Memory B cell (primary cell): ENCODE measurements at regions not wholly inside any gene's neighbourhood (a gene's known extent, or its start where the extent isn't known, plus 50 kb on each side); places are given as distances from the start of the nearest gene placed in this dataset.

Source experiments
- ATAC-seq: fragments of 150-1000 bp; cut with Tn5 transposase; 2 replicates; pipeline ENCODE4 v1.10.0; 2021; ENCODE audit warnings: low read depth, mild to moderate bottlenecking, moderate library complexity
- DNase-seq, 2 donors: peaks; one replicate each; pipeline ENCODE4 v3.0.0; 2022; ENCODE audit warnings: low spot score in 2 of 2
- H3K27ac Mint-ChIP-seq: one replicate; pipeline ENCODE4 v1.8.0; 2022; ENCODE audit warnings: mild to moderate bottlenecking, moderate library complexity, mixed read lengths
- H3K27me3 Mint-ChIP-seq: one replicate; pipeline ENCODE4 v1.8.0; 2022; ENCODE audit warnings: mixed read lengths
- H3K36me3 Mint-ChIP-seq: one replicate; pipeline ENCODE4 v1.8.0; 2022; ENCODE audit warnings: mild to moderate bottlenecking, mixed read lengths
- H3K4me1 Mint-ChIP-seq: one replicate; pipeline ENCODE4 v1.8.0; 2022; ENCODE audit warnings: mixed read lengths
- H3K4me3 Mint-ChIP-seq: one replicate; pipeline ENCODE4 v1.8.0; 2022; ENCODE audit warnings: mild to moderate bottlenecking, moderate library complexity, mixed read lengths
- H3K9me3 Mint-ChIP-seq: one replicate; pipeline ENCODE4 v1.8.0; 2022; ENCODE audit warnings: mixed read lengths

GRCh38 chr4:129602447-129602846 is 506.5 kb downstream of the C4orf33 start:
- no peaks in the 10 kb centered on the region for H3K36me3 Mint-ChIP-seq
- no peak for ATAC-seq
- no peaks in the 10 kb centered on the region for H3K9me3 Mint-ChIP-seq
- DNase-seq = no peak
- no peaks in the 10 kb centered on the region for H3K27me3 Mint-ChIP-seq
- no peak overlapping the region for H3K4me3 Mint-ChIP-seq
- no peak overlapping the region for H3K27ac Mint-ChIP-seq
- H3K4me1 Mint-ChIP-seq = no peaks in the 10 kb centered on the region

DNA sequence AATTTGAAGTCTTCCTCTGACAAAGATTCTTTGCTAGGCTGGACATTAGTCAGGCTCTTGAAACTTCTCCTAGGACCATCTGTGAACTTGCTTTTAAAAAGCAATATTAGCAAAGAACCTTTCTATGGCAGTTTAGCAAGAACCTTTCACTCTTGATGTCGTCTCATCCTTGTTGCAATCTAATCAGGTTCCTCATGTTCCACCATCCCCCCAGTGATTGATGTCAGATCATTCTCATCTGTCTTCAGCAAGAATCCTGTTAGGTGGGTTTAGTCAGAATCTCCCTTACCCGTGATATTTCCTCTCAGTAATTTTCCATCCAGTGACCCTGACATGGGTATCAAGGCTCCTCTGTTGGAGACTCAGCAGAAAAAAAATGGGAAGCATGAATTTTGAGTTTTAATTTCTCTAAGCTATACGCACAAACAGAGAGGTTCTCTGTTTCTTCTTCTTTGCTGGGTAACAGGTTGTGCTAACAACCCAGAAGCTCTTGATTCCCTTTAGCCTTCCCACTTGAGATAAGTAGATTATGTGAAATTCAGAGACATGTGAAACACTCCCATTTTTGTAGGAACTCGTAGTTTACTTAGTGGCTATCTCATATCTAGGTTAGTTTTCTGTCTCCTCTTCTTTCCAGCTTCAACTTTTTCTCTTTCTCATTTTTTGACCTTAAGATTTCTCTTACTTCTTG is 507.4 kb downstream of the C4orf33 start:
- no peak for DNase-seq
- H3K27ac Mint-ChIP-seq = no peak overlapping the region

DNA sequence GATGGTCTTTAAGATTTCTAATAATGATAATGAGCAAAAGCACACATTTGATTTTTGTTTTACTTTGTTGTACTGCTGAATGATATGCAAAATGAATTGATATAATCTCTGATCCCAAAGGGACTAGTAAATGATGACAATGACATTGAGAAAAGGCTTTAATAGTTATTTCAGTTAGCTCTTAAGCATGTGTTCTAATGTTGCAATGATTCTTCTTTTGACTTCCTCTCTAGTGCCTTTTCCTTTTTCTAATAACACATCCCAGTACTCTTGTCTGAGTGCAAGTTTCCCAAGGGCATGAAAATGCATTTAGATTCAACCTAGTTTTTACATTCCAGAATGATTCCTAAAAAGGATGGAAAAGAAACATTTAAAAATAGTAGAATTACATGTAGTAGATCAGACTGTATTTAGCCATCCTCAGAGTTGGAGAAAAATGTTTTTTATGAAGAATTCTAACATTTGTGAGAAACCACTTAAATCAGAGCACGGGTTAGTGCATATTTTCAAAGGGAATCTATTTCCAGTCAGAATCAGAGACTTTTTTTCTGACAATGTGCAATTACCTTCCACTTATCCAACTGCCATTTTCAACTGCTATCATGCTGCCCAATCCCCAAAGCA is 508.8 kb downstream of the C4orf33 start:
- Mint-ChIP-seq H3K27me3 (no peaks in the 10 kb centered on the region), H3K4me1 (no peaks in the 10 kb centered on the region), H3K27ac (no peak overlapping the region), H3K4me3 (no peak overlapping the region), H3K9me3 (no peaks in the 10 kb centered on the region), H3K36me3 (no peaks in the 10 kb centered on the region)
- DNase-seq (no peak), ATAC-seq (no peak)

More for the DNA sequence above, 507.4 kb downstream of the C4orf33 start:
- ATAC-seq = no peak
- H3K27me3 Mint-ChIP-seq = no peaks in the 10 kb centered on the region
- H3K9me3 Mint-ChIP-seq = no peaks in the 10 kb centered on the region
- no peak overlapping the region for H3K4me3 Mint-ChIP-seq
- no peaks in the 10 kb centered on the region for H3K36me3 Mint-ChIP-seq
- H3K4me1 Mint-ChIP-seq = no peaks in the 10 kb centered on the region

GRCh38 chr4:129614611-129615010 is 518.7 kb downstream of the C4orf33 start:
- Mint-ChIP-seq H3K9me3 (no peaks in the 10 kb centered on the region), H3K4me1 (no peaks in the 10 kb centered on the region), H3K36me3 (no peaks in the 10 kb centered on the region), H3K27ac (no peak overlapping the region), H3K27me3 (no peaks in the 10 kb centered on the region), H3K4me3 (no peak overlapping the region)
- no peak for ATAC-seq
- DNase-seq = no peak

GRCh38 chr4:129622566-129622965 is 526.6 kb downstream of the C4orf33 start:
- Mint-ChIP-seq H3K9me3 (peaks cover 3% of the 10 kb centered on the region), H3K4me3 (no peak overlapping the region), H3K27ac (no peak overlapping the region), H3K27me3 (no peaks in the 10 kb centered on the region), H3K36me3 (no peaks in the 10 kb centered on the region), H3K4me1 (no peaks in the 10 kb centered on the region)
- ATAC-seq (no peak), DNase-seq (no peak)

DNA sequence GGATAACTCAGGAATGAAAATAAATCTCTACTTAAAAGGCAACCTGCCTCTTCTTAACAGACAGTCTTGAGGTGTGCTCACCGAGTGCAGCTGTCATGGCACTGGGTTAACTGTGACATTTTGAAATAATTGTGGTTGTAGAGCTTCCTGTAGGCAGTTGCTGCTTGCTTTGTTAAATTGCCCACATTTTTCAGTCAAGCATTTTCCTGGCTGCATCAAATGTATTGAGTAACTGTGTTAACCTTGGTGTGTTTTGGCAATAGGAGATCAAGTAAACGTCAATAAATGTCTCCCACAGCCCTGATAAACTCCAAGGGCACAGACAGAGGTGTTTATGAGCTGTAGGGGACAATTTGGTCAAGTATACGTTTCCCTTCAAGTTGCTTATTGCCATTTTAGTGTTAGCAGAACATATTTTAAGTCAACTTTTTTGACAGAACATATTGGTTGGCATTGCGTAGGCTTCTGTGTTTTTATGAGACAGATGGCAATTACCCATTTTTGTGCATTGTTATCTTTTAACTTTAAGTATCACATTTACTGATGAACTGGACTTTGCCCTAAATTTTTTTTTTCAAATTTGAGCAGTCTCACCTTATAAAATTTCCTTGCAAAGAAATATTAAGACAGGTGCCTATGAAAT is 527.4 kb downstream of the C4orf33 start:
- Mint-ChIP-seq H3K9me3 (peaks cover 3% of the 10 kb centered on the region), H3K27ac (no peak overlapping the region), H3K4me3 (no peak overlapping the region), H3K27me3 (no peaks in the 10 kb centered on the region), H3K4me1 (no peaks in the 10 kb centered on the region), H3K36me3 (no peaks in the 10 kb centered on the region)
- ATAC-seq (no peak), DNase-seq (no peak)

DNA sequence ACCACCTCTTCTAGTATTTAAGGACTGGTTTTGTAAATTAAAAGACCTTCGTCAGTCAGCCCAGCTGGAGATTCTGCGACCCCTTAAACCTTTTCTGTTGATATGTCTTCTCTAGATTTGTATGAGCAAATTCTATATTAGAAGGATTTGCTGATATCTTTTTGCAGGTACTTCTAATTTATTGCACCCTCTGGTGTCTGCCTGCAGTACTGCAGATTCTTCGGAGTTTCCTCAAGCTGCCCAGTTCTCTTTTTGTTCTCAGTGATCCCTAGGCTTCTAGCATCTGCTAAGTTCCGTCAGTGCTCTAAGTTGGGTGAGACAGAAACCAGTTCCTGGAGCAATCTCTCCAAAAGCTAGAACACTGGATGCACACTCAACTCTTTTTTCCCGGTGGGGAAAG is 545.2 kb downstream of the C4orf33 start:
- no peaks in the 10 kb centered on the region for H3K4me1 Mint-ChIP-seq
- DNase-seq (peak; percentile 18 to 25), ATAC-seq (no peak)
- no peaks in the 10 kb centered on the region for H3K27me3 Mint-ChIP-seq
- no peaks in the 10 kb centered on the region for H3K36me3 Mint-ChIP-seq
- no peak overlapping the region for H3K4me3 Mint-ChIP-seq
- no peaks in the 10 kb centered on the region for H3K9me3 Mint-ChIP-seq
- H3K27ac Mint-ChIP-seq = no peak overlapping the region

GRCh38 chr4:129645461-129645860 is 549.5 kb downstream of the C4orf33 start:
- H3K4me1 Mint-ChIP-seq = no peaks in the 10 kb centered on the region
- H3K4me3 Mint-ChIP-seq = no peak overlapping the region
- ATAC-seq (no peak), DNase-seq (no peak)
- H3K27me3 Mint-ChIP-seq = no peaks in the 10 kb centered on the region
- H3K27ac Mint-ChIP-seq = no peak overlapping the region
- no peaks in the 10 kb centered on the region for H3K9me3 Mint-ChIP-seq
- H3K36me3 Mint-ChIP-seq = no peaks in the 10 kb centered on the region

- DNase-seq (no peak), ATAC-seq (no peak)
- Mint-ChIP-seq H3K36me3 (no peaks in the 10 kb centered on the region), H3K4me3 (no peak overlapping the region), H3K9me3 (peaks cover 1% of the 10 kb centered on the region), H3K4me1 (no peaks in the 10 kb centered on the region), H3K27ac (no peak overlapping the region), H3K27me3 (no peaks in the 10 kb centered on the region)
These were observed 572.1 kb downstream of the C4orf33 start for GRCh38 chr4:129668092-129668491.

DNA sequence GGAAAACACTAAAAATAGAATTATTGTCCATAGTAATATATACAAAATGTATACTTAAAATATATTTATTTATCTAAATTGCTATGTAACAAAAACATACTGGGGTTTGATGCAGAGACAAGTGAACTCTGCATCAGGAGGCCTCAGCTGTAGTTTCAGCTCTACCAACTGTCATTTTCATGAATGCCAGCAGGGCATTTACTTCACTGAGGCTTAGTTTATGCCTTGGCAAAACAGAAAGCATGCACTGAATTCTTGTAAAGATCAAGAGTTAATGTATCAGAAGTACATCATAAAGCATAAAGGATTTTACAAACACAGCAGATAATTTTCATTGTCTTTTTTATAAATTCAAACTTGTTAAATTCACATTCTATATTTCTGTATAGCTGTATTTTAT is 577.0 kb downstream of the C4orf33 start:
- Mint-ChIP-seq H3K9me3 (peaks cover 5% of the 10 kb centered on the region), H3K27ac (no peak overlapping the region), H3K36me3 (no peaks in the 10 kb centered on the region), H3K4me1 (no peaks in the 10 kb centered on the region), H3K4me3 (no peak overlapping the region), H3K27me3 (no peaks in the 10 kb centered on the region)
- ATAC-seq = no peak
- DNase-seq = no peak

- ATAC-seq (no peak), DNase-seq (no peak)
- Mint-ChIP-seq H3K27ac (no peak overlapping the region), H3K4me3 (no peak overlapping the region), H3K4me1 (no peaks in the 10 kb centered on the region), H3K27me3 (no peaks in the 10 kb centered on the region), H3K36me3 (no peaks in the 10 kb centered on the region), H3K9me3 (peaks cover 5% of the 10 kb centered on the region)
These were observed 579.1 kb downstream of the C4orf33 start for GRCh38 chr4:129675036-129675435.

DNA sequence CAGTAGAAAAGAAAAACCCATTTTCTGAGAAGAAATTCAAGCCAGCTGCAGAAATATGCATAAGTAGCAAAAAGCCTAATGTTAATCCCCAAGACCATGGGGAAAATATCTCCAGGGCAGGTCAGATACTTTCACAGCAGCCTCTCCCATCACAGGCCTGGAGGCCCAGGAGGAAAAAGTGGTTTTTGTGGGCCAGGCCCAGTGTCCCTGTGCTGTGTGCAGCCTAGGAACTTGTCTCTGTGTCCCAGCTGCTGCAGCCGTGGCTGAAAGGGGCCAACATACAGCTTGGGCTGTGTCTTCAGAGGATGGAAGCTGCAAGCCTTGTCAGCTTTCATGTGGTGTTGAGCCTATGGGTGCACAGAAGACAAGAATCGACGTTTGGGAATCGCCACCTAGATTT is 581.0 kb downstream of the C4orf33 start:
- no peak overlapping the region for H3K4me3 Mint-ChIP-seq
- ATAC-seq = no peak
- DNase-seq = no peak
- H3K36me3 Mint-ChIP-seq = no peaks in the 10 kb centered on the region
- H3K4me1 Mint-ChIP-seq = no peaks in the 10 kb centered on the region
- no peaks in the 10 kb centered on the region for H3K27me3 Mint-ChIP-seq
- peaks cover 4% of the 10 kb centered on the region for H3K9me3 Mint-ChIP-seq
- H3K27ac Mint-ChIP-seq = no peak overlapping the region

GRCh38 chr4:129682586-129682985 is 586.6 kb downstream of the C4orf33 start:
- no peaks in the 10 kb centered on the region for H3K4me1 Mint-ChIP-seq
- ATAC-seq = no peak
- no peak for DNase-seq
- no peaks in the 10 kb centered on the region for H3K9me3 Mint-ChIP-seq
- no peak overlapping the region for H3K27ac Mint-ChIP-seq
- no peaks in the 10 kb centered on the region for H3K27me3 Mint-ChIP-seq
- H3K36me3 Mint-ChIP-seq = no peaks in the 10 kb centered on the region
- no peak overlapping the region for H3K4me3 Mint-ChIP-seq

- Mint-ChIP-seq H3K27ac (no peak overlapping the region), H3K27me3 (no peaks in the 10 kb centered on the region), H3K4me3 (no peak overlapping the region), H3K36me3 (no peaks in the 10 kb centered on the region), H3K9me3 (no peaks in the 10 kb centered on the region), H3K4me1 (no peaks in the 10 kb centered on the region)
- no peak for DNase-seq
- ATAC-seq = no peak
These were observed 612.0 kb downstream of the C4orf33 start for GRCh38 chr4:129707949-129708348.

GRCh38 chr4:129708784-129709183 is 612.8 kb downstream of the C4orf33 start:
- no peaks in the 10 kb centered on the region for H3K36me3 Mint-ChIP-seq
- H3K27me3 Mint-ChIP-seq = no peaks in the 10 kb centered on the region
- H3K4me3 Mint-ChIP-seq = no peak overlapping the region
- ATAC-seq = no peak
- no peaks in the 10 kb centered on the region for H3K9me3 Mint-ChIP-seq
- no peak overlapping the region for H3K27ac Mint-ChIP-seq
- no peaks in the 10 kb centered on the region for H3K4me1 Mint-ChIP-seq
- no peak for DNase-seq
